HG03521 (cell line): ENCODE measurements at regions not wholly inside any gene's neighbourhood (a gene's known extent, or its start where the extent isn't known, plus 50 kb on each side); places are given as distances from the start of the nearest gene placed in this dataset.

Experiments used
- ATAC-seq: cut with Tn5 transposase; IDR thresholded peaks from one replicate; pipeline ENCODE4 v1.9.1; 2021; ENCODE audit warnings: mild to moderate bottlenecking, moderate library complexity; ENCODE audit not compliant: unreplicated experiment

DNA sequence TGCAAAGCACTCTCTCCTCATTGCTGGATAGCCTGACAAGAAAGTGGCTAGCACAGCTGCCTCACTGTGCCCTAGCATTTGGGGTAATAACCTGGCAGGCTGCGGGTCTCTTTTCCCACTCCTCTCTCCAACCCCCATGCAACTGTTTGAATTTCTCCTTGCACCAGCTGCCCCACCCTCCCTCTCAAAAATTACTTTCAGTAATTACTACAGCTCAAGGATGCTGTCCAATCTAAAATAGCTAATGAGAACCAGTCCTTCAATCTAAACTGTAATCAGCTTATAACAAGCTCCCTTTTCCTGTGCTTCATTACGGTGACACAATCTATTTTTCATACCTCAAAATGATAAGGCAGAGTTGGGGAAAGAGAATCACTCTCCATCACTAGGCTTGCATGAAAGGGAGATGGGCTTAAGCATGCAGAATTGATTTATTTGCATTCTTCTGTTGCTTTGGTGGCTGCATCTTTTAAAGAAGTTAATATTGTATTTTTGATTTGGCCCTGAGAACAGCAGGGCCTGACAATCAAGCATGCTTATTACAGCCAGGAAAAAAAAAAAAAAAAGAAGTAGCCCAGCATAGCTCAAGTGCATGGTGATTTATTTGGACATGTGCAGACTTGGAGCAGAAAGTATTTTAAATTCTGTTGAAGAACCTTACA is 881.8 kb downstream of the SLC4A3 start:
- ATAC-seq: no peak

DNA sequence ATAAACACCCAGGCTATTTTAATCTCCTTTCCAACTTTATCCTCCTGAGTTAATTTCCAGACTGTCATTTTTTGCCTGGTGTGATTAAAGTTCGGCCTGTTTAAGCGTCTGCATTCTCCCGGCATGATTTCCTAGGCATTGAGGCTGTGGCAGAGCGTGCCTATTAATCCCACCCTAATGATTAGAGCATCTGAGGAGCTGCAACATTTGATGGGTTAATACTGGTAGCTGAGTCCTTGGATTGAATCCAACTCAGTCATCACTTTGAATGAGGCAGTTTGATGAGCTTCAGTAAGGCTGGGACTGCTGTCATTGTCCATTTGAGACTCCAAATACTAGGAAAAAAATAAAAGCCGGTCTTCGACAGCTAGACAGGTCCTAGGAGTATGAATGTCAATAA is 882.5 kb downstream of the SLC4A3 start:
- no peak for ATAC-seq

DNA sequence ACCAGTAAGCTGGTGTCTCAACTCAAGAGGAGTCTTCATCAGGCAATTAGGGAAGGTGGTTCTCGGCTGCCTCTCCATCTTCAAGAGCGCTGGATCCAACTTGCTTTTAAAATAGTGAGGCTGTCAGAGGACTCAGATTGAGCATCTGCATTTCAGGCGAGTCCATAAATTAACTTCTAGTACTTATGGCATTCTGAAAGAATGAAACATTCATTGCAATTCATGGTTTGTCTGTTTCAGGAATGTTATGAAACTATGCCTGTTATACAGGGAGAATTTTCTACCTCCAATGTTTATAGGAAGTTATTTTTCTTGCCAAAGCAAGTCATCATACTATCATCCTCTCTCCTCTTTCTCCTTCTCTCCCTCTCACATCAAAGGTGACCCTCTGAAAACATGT is 883.2 kb downstream of the SLC4A3 start:
- no peak for ATAC-seq

DNA sequence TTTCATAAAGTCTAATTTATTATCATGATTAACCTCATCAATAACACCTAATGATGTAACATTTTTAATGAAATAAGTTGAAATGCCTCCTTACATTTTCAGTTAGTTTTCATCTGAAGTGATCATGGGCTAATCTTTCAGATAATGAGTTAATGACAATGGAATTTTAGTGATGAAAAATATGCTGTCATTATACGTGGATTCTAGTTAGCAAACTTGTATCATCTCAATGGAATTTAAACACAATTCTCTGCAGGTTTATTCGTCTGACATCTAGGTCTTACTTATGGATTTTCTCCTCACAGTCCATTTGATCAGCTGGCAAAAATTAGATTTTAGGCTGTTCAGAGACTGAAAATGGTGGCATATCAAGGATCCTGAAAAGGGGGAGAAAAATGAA is 885.0 kb downstream of the SLC4A3 start:
- no peak for ATAC-seq

DNA sequence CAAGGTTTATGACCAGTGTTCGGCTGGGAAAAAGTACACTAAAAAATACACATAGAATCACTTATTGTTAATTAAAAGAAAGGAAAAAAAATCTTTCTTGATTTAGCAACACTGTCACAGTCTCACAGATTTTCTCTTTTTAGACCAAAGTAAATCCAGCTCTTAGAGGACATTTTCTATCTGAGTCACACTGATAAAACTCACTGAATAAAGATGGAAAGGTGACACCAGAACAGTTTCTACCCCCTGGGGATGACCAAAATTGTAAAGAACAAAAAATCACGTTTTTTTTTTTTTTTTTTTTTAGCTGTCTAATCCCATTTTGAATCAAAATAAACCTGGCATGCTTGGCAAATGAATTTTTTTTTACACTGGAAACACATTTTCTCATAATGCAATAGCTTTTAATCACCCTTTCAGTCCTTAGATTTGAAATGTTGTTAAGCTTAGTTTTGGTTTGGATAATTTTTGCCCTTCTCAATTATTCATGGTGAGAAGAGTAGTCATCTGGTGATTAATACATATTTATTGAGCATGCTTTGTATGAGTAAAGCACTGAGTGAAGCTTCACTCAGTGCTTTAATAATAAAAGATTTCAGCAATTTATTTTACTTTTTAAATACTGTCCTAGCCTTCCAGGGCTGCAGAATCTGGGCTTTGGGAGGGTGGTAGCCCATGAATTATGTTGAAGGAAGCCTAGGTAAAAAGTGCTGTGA is 886.3 kb downstream of the SLC4A3 start:
- ATAC-seq: no peak

DNA sequence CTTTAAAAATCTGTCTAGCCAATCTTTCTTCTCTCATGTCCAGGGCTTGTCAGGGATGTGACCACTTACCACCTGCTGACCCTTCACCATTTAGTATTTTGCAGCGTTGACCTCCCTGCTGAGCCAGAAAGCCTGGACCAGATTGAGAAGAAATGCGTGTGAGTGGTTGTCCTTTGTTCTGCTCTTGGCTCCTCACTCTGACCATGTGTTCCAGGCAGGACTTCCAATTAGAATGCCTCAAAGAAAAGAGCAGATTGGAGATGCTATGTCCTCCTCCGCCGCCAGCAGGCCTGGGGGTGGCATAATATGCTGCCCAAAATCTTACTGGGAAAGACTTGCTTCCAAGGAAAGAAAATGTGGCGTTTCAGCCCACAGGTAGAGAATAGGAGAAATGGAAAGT is 894.1 kb downstream of the SLC4A3 start:
- ATAC-seq: no peak

DNA sequence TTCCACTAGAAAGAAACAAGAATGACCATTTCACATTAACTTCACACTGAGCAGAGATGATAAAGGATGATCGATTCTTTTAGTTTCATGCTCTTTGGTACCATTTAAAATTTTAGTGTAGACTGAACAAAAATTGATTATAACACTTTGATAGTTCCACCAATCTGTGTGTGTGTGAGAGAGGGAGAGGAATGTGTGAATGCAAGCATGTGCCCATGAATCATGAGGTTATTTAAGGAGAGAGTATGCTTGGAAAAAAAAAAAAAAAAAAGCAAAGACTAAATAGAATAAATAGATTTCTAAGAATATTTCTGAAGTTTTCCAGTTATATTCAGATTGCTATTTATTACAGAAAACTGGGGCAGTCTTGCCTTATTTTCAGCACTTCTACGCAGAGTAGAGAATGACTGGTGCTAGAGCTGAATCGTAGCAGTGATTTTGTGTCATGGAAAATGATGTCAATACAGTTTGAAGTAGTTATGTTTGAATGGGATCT is 900.8 kb downstream of the SLC4A3 start:
- ATAC-seq: no peak

DNA sequence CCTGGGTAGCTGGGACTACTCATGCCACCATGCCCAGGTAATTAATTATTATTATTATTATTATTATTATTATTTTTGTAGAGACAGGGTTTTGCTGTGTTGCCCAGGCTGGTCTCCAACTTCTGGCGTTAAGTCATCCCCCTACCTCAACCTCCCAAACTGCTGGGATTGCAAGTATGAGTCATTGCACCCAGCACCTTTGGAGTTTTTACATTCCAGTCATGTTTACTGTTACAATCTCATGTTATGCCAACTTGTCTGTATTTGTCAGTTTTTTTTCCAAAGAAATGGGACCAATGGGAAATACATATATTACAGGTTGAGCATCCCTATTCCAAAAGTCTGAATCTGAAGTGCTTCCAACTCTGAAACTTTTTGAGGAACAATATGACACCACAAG is 903.8 kb downstream of the SLC4A3 start:
- ATAC-seq: no peak

DNA sequence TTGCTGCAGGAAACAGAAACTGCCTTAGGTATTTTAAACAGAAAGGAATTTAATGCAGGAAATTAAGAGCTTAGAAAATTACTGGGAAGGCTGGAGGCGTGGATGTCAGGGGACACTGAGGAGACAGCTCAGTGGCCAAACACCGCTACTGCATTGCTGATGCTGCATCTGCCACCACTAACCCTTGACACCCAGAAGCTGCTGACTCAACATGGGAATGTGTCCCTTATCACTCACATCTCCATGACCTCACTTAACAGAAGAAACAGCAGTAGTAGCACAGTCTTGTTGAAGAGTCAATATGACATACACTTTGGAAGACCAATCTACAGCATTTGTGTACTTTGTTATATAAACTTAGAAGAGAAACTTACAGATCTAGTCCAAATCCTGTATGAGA is 906.1 kb downstream of the SLC4A3 start:
- peak; percentile 75 for ATAC-seq

DNA sequence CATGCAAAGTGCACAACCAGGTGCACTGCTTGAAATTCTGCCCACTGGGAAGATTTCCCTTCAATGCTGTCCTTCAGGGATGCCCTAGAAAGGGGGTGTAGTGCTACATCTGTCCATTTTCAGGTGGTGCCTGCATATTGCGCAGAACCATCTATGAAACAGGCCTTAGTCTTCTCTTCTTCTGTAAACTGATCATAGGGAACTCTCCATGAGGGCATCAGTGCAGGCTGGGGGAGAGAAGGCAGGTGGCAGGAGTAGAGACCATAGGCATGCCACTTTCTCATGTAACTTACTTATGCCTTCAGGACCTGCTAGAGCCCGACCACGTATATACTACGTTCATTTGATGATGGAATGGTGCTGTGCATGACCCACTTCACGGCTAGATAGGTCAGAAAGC is 912.1 kb downstream of the SLC4A3 start:
- ATAC-seq: no peak

DNA sequence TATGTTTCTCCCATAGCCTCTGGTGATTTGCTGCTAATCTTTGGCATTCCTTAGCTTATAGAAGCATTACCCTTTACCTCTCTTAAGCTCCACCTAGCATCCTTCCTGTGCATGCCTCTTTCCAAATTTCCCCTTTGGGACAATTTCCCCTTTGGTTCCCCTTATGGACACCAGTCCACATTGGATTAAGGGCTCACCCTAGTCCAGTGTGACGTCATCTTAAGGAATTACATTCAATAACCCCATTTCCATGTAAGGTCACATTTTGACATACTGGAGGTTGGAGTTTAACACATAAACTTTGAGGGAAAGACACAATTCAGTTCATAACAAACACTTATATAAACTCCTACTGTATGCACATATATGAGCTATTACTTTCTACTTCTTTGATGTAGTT is 916.6 kb downstream of the SLC4A3 start:
- no peak for ATAC-seq

DNA sequence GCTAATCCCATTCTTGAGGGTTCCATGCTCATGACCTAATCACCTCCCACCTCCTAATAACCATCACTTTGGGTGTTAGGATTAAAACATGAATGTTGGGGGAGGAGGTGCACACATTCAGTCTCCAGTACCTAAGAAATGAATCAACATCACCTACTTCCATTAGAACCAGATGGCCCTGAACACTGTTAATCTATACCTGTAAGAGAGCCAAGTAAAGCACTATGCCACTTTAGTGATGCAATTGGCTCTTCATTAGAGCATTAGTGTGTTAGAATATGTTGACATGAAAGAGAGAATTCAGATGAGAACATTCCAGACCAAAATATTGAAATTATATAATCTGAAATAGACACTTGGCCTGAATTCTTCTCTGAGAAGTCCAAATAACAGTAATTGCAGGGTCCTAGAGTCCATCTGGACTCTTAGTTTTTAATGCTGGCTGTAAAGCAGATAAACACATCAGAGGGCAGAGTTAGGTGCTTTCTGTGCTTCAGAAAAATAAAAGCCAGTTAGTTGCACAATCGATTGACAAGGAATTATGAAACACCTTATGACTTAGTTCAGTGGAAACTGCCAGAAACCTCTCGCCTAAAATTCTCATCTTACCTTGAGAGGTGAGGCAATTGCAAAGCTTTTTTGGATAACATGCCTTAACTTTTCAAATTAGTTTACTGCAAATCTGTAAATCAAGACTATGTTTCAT is 923.7 kb downstream of the SLC4A3 start:
- no peak for ATAC-seq

DNA sequence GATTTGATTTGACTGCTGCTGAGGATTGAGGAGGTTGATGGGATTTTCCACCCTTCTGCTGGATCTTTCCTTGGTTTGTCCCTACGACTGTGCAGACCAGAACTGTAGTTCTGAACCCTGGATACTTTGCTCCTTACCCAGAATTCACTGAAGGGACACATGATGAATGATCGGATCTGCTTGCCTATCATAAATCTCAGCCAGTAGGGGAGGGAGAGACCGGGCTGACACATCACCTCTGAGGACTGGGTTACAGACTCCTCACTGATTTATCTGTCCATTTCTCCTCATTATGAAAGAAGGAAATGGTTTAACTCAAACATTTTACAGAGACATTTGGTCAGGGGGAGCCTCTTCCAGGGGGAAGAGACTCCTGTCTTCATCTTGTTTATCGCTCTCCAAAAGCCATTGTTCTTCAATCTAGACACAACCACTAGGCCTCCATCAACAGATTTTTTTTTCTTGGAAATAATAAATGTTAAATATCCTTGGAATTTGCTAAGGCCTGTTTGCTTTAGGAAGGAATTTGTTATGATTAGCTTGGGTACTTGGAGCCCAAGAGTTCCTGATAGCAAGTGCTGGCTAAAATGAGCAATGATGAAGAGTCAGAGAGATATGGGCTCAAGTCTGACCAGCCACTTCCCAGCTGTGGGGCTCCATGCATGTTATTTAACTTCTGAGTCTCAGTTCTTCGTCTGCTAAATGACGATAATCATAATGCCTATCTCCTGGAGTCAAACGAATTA is 925.5 kb downstream of the SLC4A3 start:
- no peak for ATAC-seq

DNA sequence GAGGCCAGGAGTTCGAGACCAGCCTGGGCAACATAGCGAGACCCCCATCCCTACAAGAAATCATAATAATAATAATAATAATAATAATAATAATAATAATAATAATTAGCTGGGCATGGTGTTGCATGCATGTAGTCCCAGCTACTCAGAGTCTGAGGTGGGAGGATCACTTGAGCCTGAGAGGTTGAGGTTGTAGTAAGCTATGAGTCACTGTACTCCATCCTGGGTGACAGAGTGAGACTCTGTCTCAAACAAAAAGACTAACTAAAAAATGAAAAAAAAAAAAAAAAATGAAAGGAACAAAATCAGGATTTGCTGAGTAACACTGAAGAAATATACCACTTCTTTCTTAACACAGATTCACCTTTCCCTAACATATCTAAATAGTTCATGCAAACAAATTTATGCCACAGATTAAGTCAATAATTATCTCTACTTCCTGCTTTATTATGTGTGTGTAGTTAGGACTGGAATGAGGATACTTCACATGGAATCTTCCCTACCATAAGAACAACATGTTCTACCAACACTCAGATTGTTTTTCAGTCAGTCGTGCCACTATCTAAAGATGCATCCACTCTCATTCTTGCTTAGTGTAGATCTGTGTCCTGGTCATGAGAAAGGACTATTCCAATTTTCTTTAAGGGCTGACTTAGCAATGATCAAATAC is 928.7 kb downstream of the SLC4A3 start:
- no peak for ATAC-seq

DNA sequence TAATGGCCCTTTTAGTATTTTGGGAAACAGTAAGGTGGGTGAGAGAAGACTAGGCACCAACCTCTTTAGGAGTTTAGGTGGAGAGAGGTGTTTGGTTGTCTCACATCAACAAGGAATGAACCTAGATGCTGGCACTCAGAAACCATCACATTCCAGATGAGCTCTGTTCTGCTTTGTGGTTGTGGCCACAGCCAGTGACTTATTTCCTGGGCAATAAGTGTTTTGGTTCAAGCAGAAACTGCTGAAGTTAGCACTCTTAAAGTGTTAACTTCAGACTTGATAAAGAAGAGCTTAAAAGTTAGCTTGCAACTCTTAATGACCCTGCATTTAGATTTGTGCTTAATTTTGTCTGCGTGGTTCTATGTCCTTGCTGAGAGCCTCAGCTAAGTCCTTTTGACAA is 929.2 kb downstream of the SLC4A3 start:
- no peak for ATAC-seq

DNA sequence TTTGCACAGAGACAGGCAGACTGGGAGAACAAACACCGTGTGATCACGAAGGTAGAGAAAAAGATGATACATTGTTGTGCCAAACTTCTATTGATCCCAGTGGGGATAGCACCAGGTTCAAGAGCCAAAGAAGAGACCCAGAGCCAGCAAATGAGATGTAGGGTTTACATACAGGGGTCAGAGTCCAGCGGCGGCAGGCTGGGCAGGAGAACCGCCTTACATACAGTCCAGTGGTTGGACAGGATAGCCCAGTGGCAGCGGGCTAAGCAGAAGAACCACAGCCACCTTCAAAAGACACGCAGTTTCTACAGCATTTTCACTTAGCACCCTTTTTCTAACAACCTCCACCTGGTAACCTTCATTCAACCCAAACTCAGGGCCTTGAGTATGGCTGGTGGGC is 932.8 kb downstream of the SLC4A3 start:
- no peak for ATAC-seq

DNA sequence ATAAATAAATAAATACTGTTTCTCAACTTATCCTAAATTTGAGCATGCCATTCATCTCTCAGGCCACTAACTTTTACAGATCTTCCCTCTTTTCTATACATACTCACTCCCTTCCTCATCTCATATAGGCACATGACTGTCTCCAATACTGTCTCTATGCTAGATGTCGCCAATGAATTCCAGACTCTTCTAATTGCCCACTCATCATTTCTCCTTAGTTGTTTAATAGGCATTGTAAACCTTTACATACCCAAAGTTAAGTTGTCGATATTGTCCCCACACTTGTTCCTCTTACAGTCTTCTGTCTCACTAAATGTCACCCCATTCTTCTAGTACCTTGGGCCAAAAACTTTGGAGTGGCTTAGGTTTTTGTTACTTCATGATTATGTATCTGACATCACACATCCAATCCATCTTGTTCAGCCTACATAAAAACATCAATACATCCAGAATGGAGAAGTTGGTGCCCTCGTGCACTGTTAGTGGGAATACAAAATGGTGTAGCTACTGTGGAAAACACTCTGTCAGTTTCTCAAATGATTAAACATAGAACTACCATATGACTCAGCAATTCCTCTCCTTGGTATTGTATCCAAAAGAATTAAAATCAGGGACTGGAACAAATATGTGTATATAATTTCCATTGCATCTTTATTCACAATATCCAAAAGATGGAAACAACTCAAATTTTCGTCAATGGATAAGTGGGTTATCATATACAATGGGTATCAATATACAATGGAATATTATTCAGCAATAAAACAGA is 935.1 kb downstream of the SLC4A3 start:
- ATAC-seq: no peak

DNA sequence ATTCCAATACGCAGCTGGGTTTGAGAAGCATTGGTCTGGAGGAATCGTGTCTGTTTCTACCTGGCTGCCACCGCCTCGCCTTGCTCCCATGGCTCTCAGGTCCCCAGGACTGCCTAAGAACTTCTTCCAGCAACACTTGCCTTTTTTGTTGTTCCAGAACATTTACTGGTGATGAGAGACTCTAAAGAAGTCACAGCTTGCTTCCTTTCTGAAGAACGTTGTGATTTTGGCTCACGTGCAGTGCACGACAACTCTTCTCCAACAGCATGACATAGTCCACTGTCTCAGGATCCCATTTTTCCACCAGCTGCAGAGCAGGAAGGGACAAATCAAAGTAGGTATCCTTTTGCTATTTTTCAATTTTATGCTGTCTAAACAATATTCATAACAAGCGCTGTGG is 940.9 kb downstream of the SLC4A3 start:
- no peak for ATAC-seq

DNA sequence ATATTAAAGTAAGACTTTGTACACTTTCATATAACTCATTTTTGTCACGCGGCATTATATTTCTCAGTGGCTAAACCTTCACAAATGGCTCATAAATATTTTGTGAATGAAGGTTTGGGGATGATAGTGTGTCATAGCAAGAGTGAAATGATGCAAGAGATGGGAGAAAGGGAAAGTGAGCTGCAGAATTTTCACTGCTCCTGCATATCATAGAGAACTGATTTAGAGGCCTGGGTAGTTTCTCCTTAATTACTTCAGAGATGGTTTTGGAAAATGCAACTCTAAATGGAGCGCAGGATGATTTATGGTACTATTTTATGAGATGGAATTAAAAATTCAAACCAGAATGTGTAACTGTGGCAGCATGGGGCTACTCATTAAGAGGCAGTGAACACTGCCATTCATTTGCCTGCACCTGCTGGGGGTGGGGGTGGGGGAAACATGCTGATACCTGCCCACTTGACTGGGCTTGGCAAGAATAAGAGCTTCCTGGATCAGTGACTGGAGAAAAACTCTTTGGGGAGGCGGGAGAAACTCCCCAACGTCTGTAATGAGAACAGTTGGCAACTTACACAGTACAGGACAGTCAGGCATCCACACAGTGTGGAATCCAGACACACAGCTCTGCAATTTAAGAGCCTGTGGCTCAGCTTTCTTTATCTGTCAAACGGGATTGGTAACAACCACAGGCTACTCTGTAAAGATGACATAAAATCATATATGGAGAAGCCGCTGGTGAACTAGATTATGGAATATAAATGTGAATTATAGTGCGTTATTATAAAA is 941.9 kb downstream of the SLC4A3 start:
- ATAC-seq: no peak
